ENCODE measurements at regions not wholly inside any gene's neighbourhood (a gene's known extent, or its start where the extent isn't known, plus 50 kb on each side); places are given as distances from the start of the nearest gene placed in this dataset.

DNA sequence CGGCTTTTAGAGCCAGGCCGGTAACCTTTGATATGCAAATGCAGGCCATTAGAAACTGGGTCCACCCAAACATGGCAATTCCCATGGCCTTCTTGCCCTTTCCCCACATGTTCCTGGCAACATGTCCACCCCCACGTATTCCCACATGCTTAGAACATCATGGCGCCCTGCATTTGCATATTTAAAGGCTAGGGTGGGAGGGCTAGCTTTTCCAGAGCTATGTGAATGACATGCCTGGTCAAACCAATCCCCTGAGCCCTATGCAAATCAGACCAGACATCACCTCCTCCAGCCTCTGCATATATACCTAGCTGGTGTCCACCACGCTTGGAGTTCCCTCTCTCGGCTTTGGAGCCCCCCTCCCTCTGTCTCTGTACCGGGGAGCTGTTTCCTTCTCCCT lies 481.9 kb downstream of the CDH2 start:
- Mint-ChIP-seq H3K27ac (no peak overlapping the region), H3K4me3 (no peak overlapping the region), H3K36me3 (ENCODE audit: insufficient read depth in 1 of 3, low read depth in 3 of 3) (no peaks in the 10 kb centered on the region; a peak in 1 of 7 replicates), H3K9me3 (peaks cover 0 to 3% of the 10 kb centered on the region in 2 experiments; a peak in 1 of 5 replicates), H3K27me3 (ENCODE audit: low read depth) (no peaks in the 10 kb centered on the region), H3K4me1 (peaks cover 9 to 18% of the 10 kb centered on the region in 2 experiments)
- Histone ChIP-seq H3K27ac (ENCODE audit: insufficient read length, low read depth, low read length) (no peak overlapping the region), H3K4ac (ENCODE audit: low read depth, low read length) (no peak overlapping the region), H4K8ac (replicated peaks; ENCODE audit: insufficient read length, low read depth, low read length) (no peak overlapping the region), H3K79me1 (ENCODE audit: insufficient read depth, low read depth, low read length, poor library complexity, severe bottlenecking) (no peaks in the 10 kb centered on the region), H2BK15ac (ENCODE audit: low read depth, low read length) (no peak overlapping the region), H2BK20ac (ENCODE audit: low read depth, low read length, poor library complexity, severe bottlenecking) (no peak overlapping the region), H3K23me2 (ENCODE audit: insufficient read length, low read depth, low read length, poor library complexity, severe bottlenecking) (no peaks in the 10 kb centered on the region), H2AK5ac (ENCODE audit: insufficient read length, low read length) (no peak overlapping the region), H3K18ac (ENCODE audit: insufficient read length, low read depth, low read length) (no peak overlapping the region), H2BK5ac (ENCODE audit: insufficient read length, low read length) (no peak overlapping the region), H3K4me2 (ENCODE audit: insufficient read depth, insufficient read length, low read length) (no peak overlapping the region), H2AFZ (ENCODE audit: low read length) (no peak overlapping the region), H3T11ph (ENCODE audit: low read length) (no peak overlapping the region), H3K27me3 (ENCODE audit: insufficient read depth, low read length) (no peaks in the 10 kb centered on the region), H3K9me3 (ENCODE audit: control insufficient read depth, low read depth, low read length) (no peaks in the 10 kb centered on the region), H3K14ac (ENCODE audit: insufficient read depth, low read length) (no peak overlapping the region), H4K20me1 (ENCODE audit: control insufficient read depth, insufficient read depth, insufficient read length) (no peaks in the 10 kb centered on the region), H3K9ac (ENCODE audit: extremely low read depth, insufficient read length, low read length) (no peak overlapping the region), H3K56ac (ENCODE audit: insufficient read length, low read depth, low read length) (no peak overlapping the region), H3K79me2 (ENCODE audit: insufficient read depth, low read length) (no peaks in the 10 kb centered on the region), H4K91ac (ENCODE audit: insufficient read length, low read depth, low read length) (no peak overlapping the region), H4K5ac (ENCODE audit: insufficient read length, low read depth, low read length) (no peak overlapping the region), H3K23ac (ENCODE audit: insufficient read length, low read depth, low read length) (no peak overlapping the region), H3K4me1 (ENCODE audit: insufficient read depth, low read length) (no peaks in the 10 kb centered on the region; the same call in 1 of the 2 replicates), H2BK120ac (ENCODE audit: low read depth, low read length, poor library complexity, severe bottlenecking) (no peak overlapping the region), H2BK12ac (ENCODE audit: insufficient read length, low read depth, low read length) (no peak overlapping the region)
- peak; percentile 40 for DNase-seq
- TF ChIP-seq, protein P1, sequence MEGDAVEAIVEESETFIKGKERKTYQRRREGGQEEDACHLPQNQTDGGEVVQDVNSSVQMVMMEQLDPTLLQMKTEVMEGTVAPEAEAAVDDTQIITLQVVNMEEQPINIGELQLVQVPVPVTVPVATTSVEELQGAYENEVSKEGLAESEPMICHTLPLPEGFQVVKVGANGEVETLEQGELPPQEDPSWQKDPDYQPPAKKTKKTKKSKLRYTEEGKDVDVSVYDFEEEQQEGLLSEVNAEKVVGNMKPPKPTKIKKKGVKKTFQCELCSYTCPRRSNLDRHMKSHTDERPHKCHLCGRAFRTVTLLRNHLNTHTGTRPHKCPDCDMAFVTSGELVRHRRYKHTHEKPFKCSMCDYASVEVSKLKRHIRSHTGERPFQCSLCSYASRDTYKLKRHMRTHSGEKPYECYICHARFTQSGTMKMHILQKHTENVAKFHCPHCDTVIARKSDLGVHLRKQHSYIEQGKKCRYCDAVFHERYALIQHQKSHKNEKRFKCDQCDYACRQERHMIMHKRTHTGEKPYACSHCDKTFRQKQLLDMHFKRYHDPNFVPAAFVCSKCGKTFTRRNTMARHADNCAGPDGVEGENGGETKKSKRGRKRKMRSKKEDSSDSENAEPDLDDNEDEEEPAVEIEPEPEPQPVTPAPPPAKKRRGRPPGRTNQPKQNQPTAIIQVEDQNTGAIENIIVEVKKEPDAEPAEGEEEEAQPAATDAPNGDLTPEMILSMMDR (conservative IDR thresholded peaks at IDR 0.05) = no peak
- no CpG with 5 or more reads among the region's 7 CpGs for WGBS (ENCODE audit: extremely low coverage, insufficient read length, low lambda C conversion rate)
